PC-3 (cell line): ENCODE measurements at regions not wholly inside any gene's neighbourhood (a gene's known extent, or its start where the extent isn't known, plus 50 kb on each side); places are given as distances from the start of the nearest gene placed in this dataset.
A peak's percentile ranks its signal among the peaks of the same experiment; 100 is the strongest.

Experiments used
- ATAC-seq: fragments of 200-7000 bp; cut with Tn5 transposase; 2 replicates; pipeline ENCODE4 v1.9.1; 2020; ENCODE audit warnings: mild to moderate bottlenecking, moderate library complexity
- BruUV-seq: library from RNA; stranded (reverse); fragments of 400-500 nt; replicated peaks from 2 replicates; lab custom pipeline; 2021; lab: Mats Ljungman, UMichigan
- CTCF ChIA-PET: fragments of 300-600 bp; sonication (Branson Sonifier 250); formaldehyde crosslinking; loops from one replicate; lab custom pipeline; 2022; ENCODE audit warnings: antibody characterized with exemption; lab: Charles Lee
- POLR2A ChIA-PET: fragments of 300-600 bp; sonication (Branson Sonifier 250); formaldehyde crosslinking; loops from one replicate; lab custom pipeline; 2022; ENCODE audit warnings: antibody characterized with exemption; ENCODE audit not compliant: unreplicated experiment; lab: Charles Lee
- DNase-seq: peaks from one replicate; pipeline ENCODE4 v3.0.0-alpha.2; 2015
- H2AFZ ChIP-seq: fragments of 300-600 bp; sonication (generic); 2 replicates; pipeline ENCODE4 v1.6.0; 2016; ENCODE audit warnings: antibody characterized with exemption, low read length
- H3F3A ChIP-seq: fragments of 300-600 bp; sonication (generic); one replicate; pipeline ENCODE4 v1.6.0; 2017; ENCODE audit warnings: antibody characterized with exemption, low read length, control low read depth, mild to moderate bottlenecking; ENCODE audit not compliant: unreplicated experiment
- H3K27ac ChIP-seq: fragments of 300-600 bp; sonication (generic); 2 replicates; pipeline ENCODE4 v1.5.1; 2016; ENCODE audit warnings: mild to moderate bottlenecking, low read length
- H3K27me3 ChIP-seq: fragments of 300-600 bp; sonication (generic); 2 replicates; pipeline ENCODE4 v1.6.1; 2016; ENCODE audit warnings: low read length, mixed read lengths
- H3K36me3 ChIP-seq: fragments of 300-600 bp; sonication (generic); 2 replicates; pipeline ENCODE4 v1.6.1; 2016; ENCODE audit warnings: low read depth, mixed run types, low read length, mixed read lengths
- H3K4me1 ChIP-seq: fragments of 300-600 bp; sonication (generic); 2 replicates; pipeline ENCODE4 v1.5.1; 2016; ENCODE audit warnings: low read length; ENCODE audit not compliant: insufficient read depth
- H3K4me2 ChIP-seq: fragments of 300-600 bp; sonication (generic); 2 replicates; pipeline ENCODE4 v1.6.0; 2016; ENCODE audit warnings: low read length
- H3K4me3 ChIP-seq: fragments of 300-600 bp; sonication (generic); 2 replicates; pipeline ENCODE4 v1.5.1; 2016; ENCODE audit warnings: mild to moderate bottlenecking, low read length, mixed read lengths
- H3K79me2 ChIP-seq: fragments of 300-600 bp; sonication (generic); 2 replicates; pipeline ENCODE4 v1.6.1; 2017; ENCODE audit warnings: low read length, mixed read lengths
- H3K9ac ChIP-seq: fragments of 300-600 bp; sonication (generic); 2 replicates; pipeline ENCODE4 v1.6.0; 2016; ENCODE audit warnings: mild to moderate bottlenecking, low read length
- H3K9me2 ChIP-seq: fragments of 300-600 bp; sonication (generic); replicated peaks from 2 replicates; pipeline ENCODE4 v1.6.1; 2016; ENCODE audit warnings: mixed run types, low read length, mixed read lengths
- H3K9me3 ChIP-seq: fragments of 300-600 bp; sonication (generic); 2 replicates; pipeline ENCODE4 v1.6.1; 2016; ENCODE audit warnings: low read length, mixed read lengths
- H4K20me1 ChIP-seq: fragments of 300-600 bp; sonication (generic); 2 replicates; pipeline ENCODE4 v1.6.1; 2016; ENCODE audit warnings: low read length, mixed read lengths
- CTCF ChIP-seq: fragments of 300-600 bp; sonication (generic); conservative IDR thresholded peaks from 2 replicates; pipeline ENCODE4 v1.5.1; 2017; ENCODE audit warnings: antibody characterized with exemption, low read depth, mild to moderate bottlenecking, low read length
- EZH2 ChIP-seq: fragments of 300-600 bp; sonication (generic); IDR thresholded peaks from one replicate; pipeline ENCODE4 v1.6.1; 2017; ENCODE audit warnings: antibody characterized with exemption, mild to moderate bottlenecking, low read length; ENCODE audit not compliant: unreplicated experiment
- EZH2phosphoT487 ChIP-seq: fragments of 300-600 bp; sonication (generic); IDR thresholded peaks from 2 replicates; pipeline ENCODE4 v1.6.1; 2018; ENCODE audit warnings: mild to moderate bottlenecking, antibody characterized with exemption, low read length, borderline replicate concordance
- intact Hi-C: fragments of 100-400 bp; cut with micrococcal nuclease; formaldehyde crosslinking; loops from 2 replicates; pipeline ENCODE4 v1.9.0; 2023

- H3K4me2 ChIP-seq, result no peak overlapping the region
- H3K4me1 ChIP-seq, result peaks cover 12% of the 10 kb centered on the region; the same call in 1 of the 2 replicates
- DNase-seq (no peak), ATAC-seq (no peak)
- peak overlapping the region; percentile 49; the same call in 1 of the 2 replicates for H3K9ac ChIP-seq
- ChIA-PET CTCF (no interaction called here), POLR2A (no interaction called here)
- no peaks in the 10 kb centered on the region for H3F3A ChIP-seq
- no peaks in the 10 kb centered on the region for H3K9me2 ChIP-seq
- H3K9me3 ChIP-seq, result no peaks in the 10 kb centered on the region
- no peak for TF ChIP-seq EZH2
- TF ChIP-seq CTCF, result no peak
- no peak for TF ChIP-seq EZH2phosphoT487
- H3K27ac ChIP-seq, result peak overlapping the region; percentile 74
- H3K4me3 ChIP-seq, result no peak overlapping the region
- no peaks in the 10 kb centered on the region for H3K79me2 ChIP-seq
- intact Hi-C loops, result no loop called here
- BruUV-seq, result no TSS peak
- no peaks in the 10 kb centered on the region for H3K36me3 ChIP-seq
- H3K27me3 ChIP-seq, result no peaks in the 10 kb centered on the region
- H2AFZ ChIP-seq, result no peak overlapping the region
- no peaks in the 10 kb centered on the region for H4K20me1 ChIP-seq
Measured at GRCh38 chr5:135156337-135156714, 122.3 kb upstream of the PITX1 start.

- intact Hi-C loops, result no loop called here
- ATAC-seq (no peak), DNase-seq (no peak)
- no peaks in the 10 kb centered on the region for H3K27me3 ChIP-seq
- no peak overlapping the region for H2AFZ ChIP-seq
- CTCF ChIA-PET, result no interaction called here
- peaks cover 12% of the 10 kb centered on the region; the same call in 1 of the 2 replicates for H3K4me1 ChIP-seq
- H3K9ac ChIP-seq, result peak overlapping the region; percentile 49; the same call in 1 of the 2 replicates
- POLR2A ChIA-PET, result no interaction called here
- TF ChIP-seq CTCF, result no peak
- no peak for TF ChIP-seq EZH2phosphoT487
- no peak for TF ChIP-seq EZH2
- no peaks in the 10 kb centered on the region for H3K36me3 ChIP-seq
- H3K9me2 ChIP-seq, result no peaks in the 10 kb centered on the region
- no peaks in the 10 kb centered on the region for H3F3A ChIP-seq
- no peak overlapping the region for H3K4me2 ChIP-seq
- H3K4me3 ChIP-seq, result no peak overlapping the region
- H3K9me3 ChIP-seq, result no peaks in the 10 kb centered on the region
- peak overlapping the region; percentile 74 for H3K27ac ChIP-seq
- no peaks in the 10 kb centered on the region for H3K79me2 ChIP-seq
- no TSS peak for BruUV-seq
- no peaks in the 10 kb centered on the region for H4K20me1 ChIP-seq
Measured at GRCh38 chr5:135155616-135156214, 121.7 kb upstream of the PITX1 start.

GRCh38 chr5:135154961-135155360 is 120.9 kb upstream of the PITX1 start:
- H3K4me1 ChIP-seq, result peaks cover 12% of the 10 kb centered on the region; the same call in 1 of the 2 replicates
- no peak overlapping the region for H3K4me3 ChIP-seq
- no peak overlapping the region for H3K9ac ChIP-seq
- DNase-seq (no peak), ATAC-seq (no peak)
- ChIA-PET POLR2A (no interaction called here), CTCF (no interaction called here)
- no peaks in the 10 kb centered on the region for H3K9me2 ChIP-seq
- H3K4me2 ChIP-seq, result no peak overlapping the region
- no peak for TF ChIP-seq CTCF
- TF ChIP-seq EZH2phosphoT487, result no peak
- no peak for TF ChIP-seq EZH2
- no peak overlapping the region for H2AFZ ChIP-seq
- no peaks in the 10 kb centered on the region for H3K9me3 ChIP-seq
- H3K36me3 ChIP-seq, result no peaks in the 10 kb centered on the region
- BruUV-seq, result no TSS peak
- no peak overlapping the region for H3K27ac ChIP-seq
- no peaks in the 10 kb centered on the region for H4K20me1 ChIP-seq
- H3F3A ChIP-seq, result no peaks in the 10 kb centered on the region
- no peaks in the 10 kb centered on the region for H3K79me2 ChIP-seq
- intact Hi-C loops, result no loop called here
- H3K27me3 ChIP-seq, result no peaks in the 10 kb centered on the region
